Calu3 (cell line): ENCODE measurements at regions not wholly inside any gene's neighbourhood (a gene's known extent, or its start where the extent isn't known, plus 50 kb on each side); places are given as distances from the start of the nearest gene placed in this dataset.

ENCODE experiments used
- BruUV-seq: library from RNA; stranded (reverse); fragments of 400-500 nt; replicated peaks from 2 replicates; lab custom pipeline; 2021; lab: Mats Ljungman, UMichigan
- CTCF ChIA-PET: fragments of 300-600 bp; sonication (Branson Sonifier 250); formaldehyde crosslinking; loops from one replicate; lab custom pipeline; 2022; ENCODE audit warnings: antibody characterized with exemption; lab: Charles Lee
- DNase-seq: peaks from one replicate; pipeline ENCODE4 v3.0.0; 2022
- H3K27ac Mint-ChIP-seq: one replicate; pipeline ENCODE4 v1.8.0; 2022; ENCODE audit warnings: mixed read lengths; ENCODE audit not compliant: unreplicated experiment
- H3K27me3 Mint-ChIP-seq: one replicate; pipeline ENCODE4 v1.8.0; 2022; ENCODE audit warnings: mixed read lengths; ENCODE audit not compliant: unreplicated experiment
- H3K36me3 Mint-ChIP-seq: one replicate; pipeline ENCODE4 v1.8.0; 2022; ENCODE audit warnings: mild to moderate bottlenecking, moderate library complexity, mixed read lengths; ENCODE audit not compliant: insufficient read depth, unreplicated experiment
- H3K4me1 Mint-ChIP-seq: one replicate; pipeline ENCODE4 v1.8.0; 2022; ENCODE audit warnings: mild to moderate bottlenecking, low read depth, mixed read lengths; ENCODE audit not compliant: unreplicated experiment
- H3K4me3 Mint-ChIP-seq: one replicate; pipeline ENCODE4 v1.8.0; 2022; ENCODE audit warnings: mild to moderate bottlenecking, low read depth, moderate library complexity, mixed read lengths; ENCODE audit not compliant: unreplicated experiment
- H3K9me3 Mint-ChIP-seq: one replicate; pipeline ENCODE4 v1.8.0; 2022; ENCODE audit warnings: low read depth, mixed read lengths; ENCODE audit not compliant: unreplicated experiment
- CTCF ChIP-seq: fragments of 200-600 bp; IDR thresholded peaks from one replicate; pipeline ENCODE4 v1.8.0; 2022; ENCODE audit warnings: antibody characterized with exemption; ENCODE audit not compliant: unreplicated experiment
- intact Hi-C: fragments of 100-400 bp; cut with micrococcal nuclease; formaldehyde crosslinking; loops from one replicate; pipeline ENCODE4 v1.10.0; 2022; ENCODE audit not compliant: unreplicated experiment

- CTCF ChIA-PET, result interaction anchor here (0.6 to 2.5 kb wide), 2 partner anchors 433 to 590 kb away, joined by 3 to 7 read pairs; no protein-coding TSS in a partner anchor
Observed at GRCh38 chr3:163056874-163057497, 1560.4 kb downstream of the OTOL1 start.

GRCh38 chr3:163058031-163058854 is 1561.6 kb downstream of the OTOL1 start:
- Mint-ChIP-seq H3K27ac (no peak overlapping the region), H3K4me3 (no peak overlapping the region), H3K4me1 (no peaks in the 10 kb centered on the region), H3K36me3 (no peaks in the 10 kb centered on the region), H3K27me3 (no peaks in the 10 kb centered on the region), H3K9me3 (no peaks in the 10 kb centered on the region)
- no peak for TF ChIP-seq CTCF
- intact Hi-C loops, result loop anchor here (5.0 kb wide), 1 partner anchor 894 kb away; no protein-coding TSS in a partner anchor
- BruUV-seq, result no TSS peak
- no peak for DNase-seq
- CTCF ChIA-PET, result no interaction called here

More at GRCh38 chr3:163056874-163057497, 1560.4 kb downstream of the OTOL1 start:
- DNase-seq, result peak; percentile 80
- no TSS peak for BruUV-seq
- H3K27ac Mint-ChIP-seq, result no peak overlapping the region
- H3K27me3 Mint-ChIP-seq, result no peaks in the 10 kb centered on the region
- intact Hi-C loops, result loop anchor here (1.0 to 5.0 kb wide), 2 partner anchors 433 to 895 kb away; no protein-coding TSS in a partner anchor
- no peaks in the 10 kb centered on the region for H3K9me3 Mint-ChIP-seq
- H3K36me3 Mint-ChIP-seq, result no peaks in the 10 kb centered on the region
- no peaks in the 10 kb centered on the region for H3K4me1 Mint-ChIP-seq
- TF ChIP-seq CTCF, result peak; percentile 69
- no peak overlapping the region for H3K4me3 Mint-ChIP-seq

GRCh38 chr3:163071713-163072112 is 1575.1 kb downstream of the OTOL1 start:
- CTCF ChIA-PET, result no interaction called here
- no peak overlapping the region for H3K27ac Mint-ChIP-seq
- no peak overlapping the region for H3K4me3 Mint-ChIP-seq
- H3K27me3 Mint-ChIP-seq, result no peaks in the 10 kb centered on the region
- no peaks in the 10 kb centered on the region for H3K36me3 Mint-ChIP-seq
- intact Hi-C loops, result no loop called here
- no peak for DNase-seq
- peaks cover 3% of the 10 kb centered on the region for H3K9me3 Mint-ChIP-seq
- BruUV-seq, result no TSS peak
- TF ChIP-seq CTCF, result no peak
- no peaks in the 10 kb centered on the region for H3K4me1 Mint-ChIP-seq
